ENCODE measurements at regions not wholly inside any gene's neighbourhood (a gene's known extent, or its start where the extent isn't known, plus 50 kb on each side); places are given as distances from the start of the nearest gene placed in this dataset.

- peak in 1 of 4 donors; percentile 5 for DNase-seq
- Histone ChIP-seq H3K27ac (no peak overlapping the region), H3K4me1 (no peaks in the 10 kb centered on the region), H3K27me3 (peaks cover 0 to 5% of the 10 kb centered on the region in 2 donors), H3K4me3 (no peak overlapping the region), H3K36me3 (no peaks in the 10 kb centered on the region), H3K9me3 (no peaks in the 10 kb centered on the region)
- TF ChIP-seq, protein P1, sequence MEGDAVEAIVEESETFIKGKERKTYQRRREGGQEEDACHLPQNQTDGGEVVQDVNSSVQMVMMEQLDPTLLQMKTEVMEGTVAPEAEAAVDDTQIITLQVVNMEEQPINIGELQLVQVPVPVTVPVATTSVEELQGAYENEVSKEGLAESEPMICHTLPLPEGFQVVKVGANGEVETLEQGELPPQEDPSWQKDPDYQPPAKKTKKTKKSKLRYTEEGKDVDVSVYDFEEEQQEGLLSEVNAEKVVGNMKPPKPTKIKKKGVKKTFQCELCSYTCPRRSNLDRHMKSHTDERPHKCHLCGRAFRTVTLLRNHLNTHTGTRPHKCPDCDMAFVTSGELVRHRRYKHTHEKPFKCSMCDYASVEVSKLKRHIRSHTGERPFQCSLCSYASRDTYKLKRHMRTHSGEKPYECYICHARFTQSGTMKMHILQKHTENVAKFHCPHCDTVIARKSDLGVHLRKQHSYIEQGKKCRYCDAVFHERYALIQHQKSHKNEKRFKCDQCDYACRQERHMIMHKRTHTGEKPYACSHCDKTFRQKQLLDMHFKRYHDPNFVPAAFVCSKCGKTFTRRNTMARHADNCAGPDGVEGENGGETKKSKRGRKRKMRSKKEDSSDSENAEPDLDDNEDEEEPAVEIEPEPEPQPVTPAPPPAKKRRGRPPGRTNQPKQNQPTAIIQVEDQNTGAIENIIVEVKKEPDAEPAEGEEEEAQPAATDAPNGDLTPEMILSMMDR (IDR thresholded peaks at IDR 0.05): no peak
- no peak for ATAC-seq
- intact Hi-C loops (cut with DNase I): no loop called here
Measured at GRCh38 chr2:128818248-128818647, 499.6 kb upstream of the HS6ST1 start.

- no peaks in the 10 kb centered on the region for H3K4me1 ChIP-seq
- intact Hi-C loops (cut with DNase I): no loop called here
- H3K9me3 ChIP-seq: no peaks in the 10 kb centered on the region
- DNase-seq (peak in 1 of 4 donors; percentile 29), ATAC-seq (no peak)
- no peaks in the 10 kb centered on the region for H3K36me3 ChIP-seq
- peaks cover 0 to 5% of the 10 kb centered on the region in 2 donors for H3K27me3 ChIP-seq
- H3K27ac ChIP-seq: no peak overlapping the region
- H3K4me3 ChIP-seq: no peak overlapping the region
- TF ChIP-seq, protein P1 (IDR thresholded peaks at IDR 0.05): no peak
Measured at GRCh38 chr2:128818704-128819491, 500.2 kb upstream of the HS6ST1 start.

DNA sequence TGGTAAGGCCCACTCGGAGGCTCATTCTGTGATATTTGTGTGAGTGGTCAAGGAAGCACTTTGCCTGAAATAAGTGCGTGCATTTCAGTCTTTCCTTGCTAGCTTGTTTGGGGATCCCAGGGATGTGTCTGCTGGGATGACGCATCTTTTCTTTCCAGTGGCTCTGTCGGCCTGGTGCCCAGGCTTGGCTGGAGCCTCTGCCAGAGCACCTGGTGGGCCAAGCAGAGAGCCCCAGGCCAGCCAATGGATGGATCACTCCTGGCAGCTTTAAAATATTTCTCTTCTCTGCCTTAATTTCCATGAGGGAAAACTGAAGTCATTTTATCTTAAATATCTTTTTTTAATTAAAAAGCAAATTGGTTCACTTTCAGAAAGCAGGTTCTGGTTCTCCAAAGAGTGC lies 501.8 kb upstream of the HS6ST1 start:
- Histone ChIP-seq H3K4me1 (no peaks in the 10 kb centered on the region), H3K27me3 (peaks cover 0 to 5% of the 10 kb centered on the region in 2 donors), H3K27ac (no peak overlapping the region), H3K9me3 (no peaks in the 10 kb centered on the region), H3K4me3 (no peak overlapping the region), H3K36me3 (no peaks in the 10 kb centered on the region)
- intact Hi-C loops (cut with DNase I): no loop called here
- no peak for ATAC-seq
- peak in 1 of 4 donors; percentile 23 for DNase-seq
- TF ChIP-seq, protein P1 (IDR thresholded peaks at IDR 0.05): no peak

DNA sequence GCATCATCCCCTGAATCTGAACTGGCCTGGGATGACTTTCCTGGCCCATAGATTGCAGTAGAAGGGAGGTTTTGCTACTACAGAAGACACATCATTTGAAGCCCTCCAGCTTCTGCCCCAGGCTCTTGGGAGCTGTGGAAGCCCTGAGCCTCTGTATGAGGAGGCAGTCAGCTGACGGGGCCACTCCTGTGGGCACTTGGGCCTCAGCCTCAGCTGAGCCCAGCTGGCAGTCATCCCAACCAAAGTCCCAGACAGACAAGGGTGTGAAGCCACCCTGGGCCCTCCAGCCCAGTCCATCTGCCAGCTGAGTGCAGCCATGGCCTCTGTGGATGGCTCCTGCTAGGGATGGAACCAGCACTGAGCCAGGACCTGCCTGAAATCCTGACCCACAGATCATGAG lies 502.3 kb upstream of the HS6ST1 start:
- intact Hi-C loops (cut with DNase I): no loop called here
- H3K4me1 ChIP-seq: no peaks in the 10 kb centered on the region
- H3K27me3 ChIP-seq: peaks cover 0 to 5% of the 10 kb centered on the region in 2 donors
- no peak overlapping the region for H3K27ac ChIP-seq
- TF ChIP-seq, protein P1 (IDR thresholded peaks at IDR 0.05): no peak
- ATAC-seq: no peak
- no peak overlapping the region for H3K4me3 ChIP-seq
- DNase-seq: peak in 1 of 4 donors; percentile 42
- no peaks in the 10 kb centered on the region for H3K36me3 ChIP-seq
- no peaks in the 10 kb centered on the region for H3K9me3 ChIP-seq

DNA sequence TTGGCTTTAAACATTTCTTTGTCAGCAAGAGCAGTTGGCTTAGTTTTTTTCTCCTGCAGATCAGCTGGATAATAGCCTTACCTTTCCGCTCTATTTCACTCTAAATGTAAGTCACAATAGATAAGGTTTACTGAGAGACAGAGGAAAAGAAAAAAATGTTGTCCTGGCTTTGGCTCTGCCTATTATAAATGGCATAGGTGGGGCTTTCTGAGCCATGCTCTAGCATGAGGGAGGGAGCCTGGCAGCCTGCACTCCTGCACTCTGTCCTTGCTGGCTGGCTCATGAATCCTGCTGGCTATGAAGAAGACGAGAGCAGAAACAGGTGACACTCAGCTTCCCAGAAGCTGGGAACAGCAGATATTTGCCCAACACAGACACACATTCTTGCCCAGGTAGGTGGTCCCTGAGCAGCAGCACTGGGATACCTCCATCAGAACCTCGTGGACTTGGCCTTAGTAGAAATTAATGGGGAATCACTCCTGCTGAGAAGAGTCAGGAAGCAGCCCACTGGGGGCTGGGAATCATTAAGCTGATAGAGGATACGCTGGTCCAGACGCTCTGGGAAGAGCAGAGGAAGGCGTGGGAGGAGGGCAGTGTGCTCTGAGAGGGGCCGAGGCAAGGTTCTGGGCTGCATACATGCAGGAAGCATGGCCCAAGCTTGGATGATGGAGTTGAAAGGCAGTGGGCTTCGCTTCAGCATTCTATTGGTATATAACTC lies 514.4 kb upstream of the HS6ST1 start:
- H3K4me3 ChIP-seq: no peak overlapping the region
- intact Hi-C loops (cut with DNase I): no loop called here
- no peak for DNase-seq
- H3K4me1 ChIP-seq: no peaks in the 10 kb centered on the region
- H3K9me3 ChIP-seq: no peaks in the 10 kb centered on the region
- H3K27ac ChIP-seq: no peak overlapping the region
- H3K27me3 ChIP-seq: peaks cover 0 to 5% of the 10 kb centered on the region in 2 donors
- no peak for ATAC-seq
- no peaks in the 10 kb centered on the region for H3K36me3 ChIP-seq
- TF ChIP-seq, protein P1 (IDR thresholded peaks at IDR 0.05): no peak
